ENCODE measurements at regions not wholly inside any gene's neighbourhood (a gene's known extent, or its start where the extent isn't known, plus 50 kb on each side); places are given as distances from the start of the nearest gene placed in this dataset.

- H3K4me1 ChIP-seq (ENCODE audit: control insufficient read depth, insufficient read depth, low read length) = no peaks in the 10 kb centered on the region
- H3K36me3 ChIP-seq (ENCODE audit: control insufficient read depth in 2 of 2, insufficient read depth in 1 of 2, low read length in 2 of 2) = no peaks in the 10 kb centered on the region
- TF ChIP-seq ZBTB8A (tag by site-specific recombination; IDR thresholded peaks at IDR 0.05) (no peak), ZBTB48 (tag by site-specific recombination; IDR thresholded peaks at IDR 0.05) (no peak), ZNF133 (tag by site-specific recombination; IDR thresholded peaks at IDR 0.05) (no peak), ZNF521 (tag by site-specific recombination; IDR thresholded peaks at IDR 0.05) (no peak), TRIM28 (IDR thresholded peaks at IDR 0.05; ENCODE audit: borderline replicate concordance, low read length) (no peak), ZNF132 (tag by site-specific recombination; IDR thresholded peaks at IDR 0.05; ENCODE audit: borderline replicate concordance) (no peak)
- no peak overlapping the region for H3K27ac ChIP-seq (ENCODE audit: extremely low read depth, low read depth, low read length)
- CTCF ChIA-PET = no interaction called here
- H3K4me3 ChIP-seq (ENCODE audit: low read depth, low read length) = no peak overlapping the region
- no peaks in the 10 kb centered on the region for H3K9me3 ChIP-seq (ENCODE audit: control insufficient read depth, insufficient read depth, low read depth, low read length)
- POLR2A ChIA-PET = no interaction called here
Observed at GRCh38 chr2:122333932-122334331, 578.5 kb downstream of the TSN start.

- ChIA-PET CTCF (no interaction called here), POLR2A (no interaction called here)
- no peak for TF ChIP-seq ZNF600 (tag by site-specific recombination; IDR thresholded peaks at IDR 0.05)
- no peak for TF ChIP-seq ZFP37 (tag by site-specific recombination; IDR thresholded peaks at IDR 0.05)
- TF ChIP-seq PRDM4 (tag by site-specific recombination; IDR thresholded peaks at IDR 0.05) = no peak
- no peak for TF ChIP-seq ZNF777 (tag by site-specific recombination; IDR thresholded peaks at IDR 0.05; ENCODE audit: borderline replicate concordance)
- no peak for TF ChIP-seq ZNF426 (tag by site-specific recombination; IDR thresholded peaks at IDR 0.05)
- no peak for TF ChIP-seq HIC1 (tag by site-specific recombination; IDR thresholded peaks at IDR 0.05)
- no peak for TF ChIP-seq ZBTB10 (tag by site-specific recombination; IDR thresholded peaks at IDR 0.05)
- TF ChIP-seq GLIS2 (tag by site-specific recombination; IDR thresholded peaks at IDR 0.05) = no peak
- TF ChIP-seq SALL2 (tag by site-specific recombination; IDR thresholded peaks at IDR 0.05; ENCODE audit: borderline replicate concordance) = no peak
- TF ChIP-seq ZBTB11 (tag by site-specific recombination; conservative IDR thresholded peaks at IDR 0.05; ENCODE audit: low read depth) = no peak
- no peak for TF ChIP-seq HOXC10 (CRISPR knock-in tag; IDR thresholded peaks at IDR 0.05)
- no peak for TF ChIP-seq SP2 (tag by site-specific recombination; IDR thresholded peaks at IDR 0.05)
- TF ChIP-seq ZNF140 (tag by site-specific recombination; IDR thresholded peaks at IDR 0.05) = no peak
- TF ChIP-seq ZSCAN23 (tag by site-specific recombination; IDR thresholded peaks at IDR 0.05) = no peak
- no peak for TF ChIP-seq ZNF394 (tag by site-specific recombination; IDR thresholded peaks at IDR 0.05; ENCODE audit: borderline replicate concordance)
Observed at GRCh38 chr2:122338000-122338399, 582.5 kb downstream of the TSN start.

More at GRCh38 chr2:122338000-122338399, 582.5 kb downstream of the TSN start:
- Histone ChIP-seq H3K4me1 (ENCODE audit: control insufficient read depth, insufficient read depth, low read length) (no peaks in the 10 kb centered on the region), H3K36me3 (ENCODE audit: control insufficient read depth in 2 of 2, insufficient read depth in 1 of 2, low read length in 2 of 2) (no peaks in the 10 kb centered on the region), H3K9me3 (ENCODE audit: control insufficient read depth, insufficient read depth, low read depth, low read length) (no peaks in the 10 kb centered on the region), H3K27ac (ENCODE audit: extremely low read depth, low read depth, low read length) (no peak overlapping the region), H3K4me3 (ENCODE audit: low read depth, low read length) (no peak overlapping the region)
